Tibial nerve (tissue), 4 donors: ENCODE measurements at regions not wholly inside any gene's neighbourhood (a gene's known extent, or its start where the extent isn't known, plus 50 kb on each side); places are given as distances from the start of the nearest gene placed in this dataset.

ENCODE experiments used
- CTCF ChIP-seq, 5 experiments: fragments of 200-600 bp in 3 of 5; fragments of 450-650 bp in 2 of 5; sonication (generic) in 3 of 5; IDR thresholded peaks; one replicate each; pipeline ENCODE4 v1.5.1; 2016 to 2019; ENCODE audit warnings: antibody characterized with exemption in 5 of 5, mild to moderate bottlenecking in 3 of 5, moderate library complexity in 2 of 5
- EP300 ChIP-seq, 2 donors: sonication (generic); formaldehyde crosslinking; IDR thresholded peaks; one replicate each; pipeline ENCODE4 v1.6.1; 2017; ENCODE audit warnings: antibody characterized with exemption in 2 of 2, mild to moderate bottlenecking in 1 of 2
- POLR2A ChIP-seq, 2 donors: fragments of 450-650 bp; IDR thresholded peaks; one replicate each; pipeline ENCODE4 v1.6.1; 2017; ENCODE audit warnings: antibody characterized with exemption in 2 of 2, mild to moderate bottlenecking in 2 of 2, moderate library complexity in 2 of 2

- TF ChIP-seq POLR2A (IDR thresholded peaks at IDR 0.05) (no peak), CTCF (IDR thresholded peaks at IDR 0.05) (no peak), EP300 (IDR thresholded peaks at IDR 0.05) (no peak)
Measured at GRCh38 chr9:103430469-103430868, 435.3 kb downstream of the CYLC2 start.
